ENCODE measurements at regions not wholly inside any gene's neighbourhood (a gene's known extent, or its start where the extent isn't known, plus 50 kb on each side); places are given as distances from the start of the nearest gene placed in this dataset.

- no peak overlapping the region for H3K4me3 ChIP-seq (ENCODE audit: low read depth, low read length)
- H3K36me3 ChIP-seq (ENCODE audit: control insufficient read depth, insufficient read depth, low read length) = no peaks in the 10 kb centered on the region
- H3K27me3 ChIP-seq (ENCODE audit: control insufficient read depth, insufficient read depth, low read length) = peaks cover 38% of the 10 kb centered on the region
- H3K9me3 ChIP-seq (ENCODE audit: control insufficient read depth, insufficient read depth, low read length) = no peaks in the 10 kb centered on the region
- H3K27ac ChIP-seq (ENCODE audit: low read depth, low read length) = no peak overlapping the region
- H3K4me1 ChIP-seq (ENCODE audit: control insufficient read depth, insufficient read depth, low read length) = peaks cover 11% of the 10 kb centered on the region
- no peak overlapping the region for H3K9ac ChIP-seq (ENCODE audit: low read depth, low read length)
These were observed 55.0 kb upstream of the PRR23E start for GRCh38 chr3:127137757-127138536.

GRCh38 chr3:127139601-127140500 lies 53.1 kb upstream of the PRR23E start:
- Histone ChIP-seq H3K27me3 (ENCODE audit: control insufficient read depth, insufficient read depth, low read length) (peaks cover 22% of the 10 kb centered on the region), H3K4me3 (ENCODE audit: low read depth, low read length) (no peak overlapping the region), H3K9ac (ENCODE audit: low read depth, low read length) (no peak overlapping the region), H3K9me3 (ENCODE audit: control insufficient read depth, insufficient read depth, low read length) (no peaks in the 10 kb centered on the region), H3K36me3 (ENCODE audit: control insufficient read depth, insufficient read depth, low read length) (no peaks in the 10 kb centered on the region), H3K27ac (ENCODE audit: low read depth, low read length) (no peak overlapping the region), H3K4me1 (ENCODE audit: control insufficient read depth, insufficient read depth, low read length) (peaks cover 6% of the 10 kb centered on the region)

DNA sequence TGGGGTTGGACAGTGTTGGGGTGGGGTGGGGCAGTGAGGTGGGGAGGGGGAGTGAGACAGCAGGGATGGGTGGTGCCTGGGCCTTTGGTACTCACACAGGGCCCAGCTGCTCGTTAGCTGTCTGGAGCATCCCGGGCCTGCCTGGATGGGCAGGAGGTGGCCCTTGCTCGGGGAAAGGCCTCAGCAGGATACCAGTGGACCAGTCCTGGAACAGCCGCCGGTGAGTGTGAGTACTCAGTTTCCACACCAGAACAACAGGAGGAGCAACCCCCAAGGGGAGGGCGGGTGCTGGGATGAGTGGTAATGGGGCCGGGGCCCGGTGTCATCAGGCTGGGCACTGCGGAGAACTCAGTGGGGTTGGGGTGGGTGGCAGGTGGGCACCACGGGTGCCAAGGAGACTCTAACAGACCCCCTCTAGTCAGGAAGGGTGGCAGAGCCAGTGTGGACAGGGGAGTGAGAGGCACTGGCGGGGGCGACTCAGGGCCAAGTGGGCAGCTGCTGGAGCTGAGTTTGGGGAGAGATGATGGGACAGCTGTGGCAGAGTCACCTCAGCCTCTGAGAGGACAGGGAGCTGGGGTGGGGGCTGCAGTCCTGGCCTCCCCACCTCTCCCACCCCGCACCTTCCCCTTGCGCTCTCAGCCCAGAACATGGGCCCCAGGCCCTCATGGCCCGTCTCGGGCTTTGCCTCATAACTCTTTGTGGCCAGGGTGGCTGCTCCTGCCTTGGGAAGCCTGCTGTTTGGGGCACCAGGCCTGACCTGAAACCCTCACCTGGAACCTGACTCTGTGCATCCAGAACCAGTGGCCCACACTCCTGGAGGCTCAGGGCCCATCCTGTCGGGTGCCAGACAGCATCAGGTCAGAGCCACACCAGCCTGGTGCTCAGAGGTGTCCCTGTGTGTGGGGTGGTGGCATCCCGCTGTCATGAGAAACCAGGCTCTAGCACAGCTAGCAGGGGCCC lies 52.1 kb upstream of the PRR23E start:
- Histone ChIP-seq H3K36me3 (ENCODE audit: control insufficient read depth, insufficient read depth, low read length) (no peaks in the 10 kb centered on the region), H3K9ac (ENCODE audit: low read depth, low read length) (no peak overlapping the region), H3K4me3 (ENCODE audit: low read depth, low read length) (no peak overlapping the region), H3K27ac (ENCODE audit: low read depth, low read length) (no peak overlapping the region), H3K4me1 (ENCODE audit: control insufficient read depth, insufficient read depth, low read length) (peaks cover 3% of the 10 kb centered on the region), H3K9me3 (ENCODE audit: control insufficient read depth, insufficient read depth, low read length) (no peaks in the 10 kb centered on the region), H3K27me3 (ENCODE audit: control insufficient read depth, insufficient read depth, low read length) (peaks cover 13% of the 10 kb centered on the region)

GRCh38 chr3:127141921-127142730 lies 50.8 kb upstream of the PRR23E start:
- H3K27ac ChIP-seq (ENCODE audit: low read depth, low read length) = no peak overlapping the region
- no peaks in the 10 kb centered on the region for H3K36me3 ChIP-seq (ENCODE audit: control insufficient read depth, insufficient read depth, low read length)
- no peaks in the 10 kb centered on the region for H3K27me3 ChIP-seq (ENCODE audit: control insufficient read depth, insufficient read depth, low read length)
- H3K9me3 ChIP-seq (ENCODE audit: control insufficient read depth, insufficient read depth, low read length) = no peaks in the 10 kb centered on the region
- H3K9ac ChIP-seq (ENCODE audit: low read depth, low read length) = no peak overlapping the region
- no peak overlapping the region for H3K4me3 ChIP-seq (ENCODE audit: low read depth, low read length)
- no peaks in the 10 kb centered on the region for H3K4me1 ChIP-seq (ENCODE audit: control insufficient read depth, insufficient read depth, low read length)

Measured in HUES48 (cell line).